Upper lobe of right lung (tissue), 1 donor: ENCODE measurements at regions not wholly inside any gene's neighbourhood (a gene's known extent, or its start where the extent isn't known, plus 50 kb on each side); places are given as distances from the start of the nearest gene placed in this dataset.
"Not testable (repeated sequence)": the region's sequence is repeated elsewhere in the genome, so short reads cannot be mapped to it uniquely, and the experiment has no call there.

Experiments
- ATAC-seq: fragments of 200-7000 bp; cut with Tn5 transposase; one replicate; pipeline ENCODE4 v1.9.1; 2020; ENCODE audit warnings: mild to moderate bottlenecking, moderate library complexity
- DNase-seq: peaks from one replicate; pipeline ENCODE4 v3.0.0-alpha.2; 2020
- H3K27ac ChIP-seq: fragments of 200-600 bp; one replicate; pipeline ENCODE4 v1.8.0; 2022
- H3K27me3 ChIP-seq: fragments of 200-600 bp; one replicate; pipeline ENCODE4 v1.8.0; 2022; ENCODE audit warnings: mild to moderate bottlenecking
- H3K36me3 ChIP-seq: fragments of 200-600 bp; one replicate; pipeline ENCODE4 v1.8.0; 2022
- H3K4me1 ChIP-seq: fragments of 200-600 bp; one replicate; pipeline ENCODE4 v1.8.0; 2022
- H3K4me3 ChIP-seq: fragments of 200-600 bp; one replicate; pipeline ENCODE4 v1.8.0; 2022; ENCODE audit warnings: mild to moderate bottlenecking
- H3K9me3 ChIP-seq: fragments of 200-600 bp; one replicate; pipeline ENCODE4 v1.8.0; 2022
- CTCF ChIP-seq: fragments of 200-600 bp; IDR thresholded peaks from one replicate; pipeline ENCODE4 v1.8.0; 2022; ENCODE audit warnings: antibody characterized with exemption
- intact Hi-C: fragments of 100-400 bp; cut with DNase I; formaldehyde crosslinking; loops from one replicate; pipeline ENCODE4 v1.11.0; 2022
- donor health status: DM: no; HTN: yes; CAD: no; lungs with severe emphysema.

- Histone ChIP-seq H3K4me3 (no peak overlapping the region), H3K9me3 (no peaks in the 10 kb centered on the region), H3K4me1 (no peaks in the 10 kb centered on the region), H3K27ac (no peak overlapping the region), H3K36me3 (no peaks in the 10 kb centered on the region), H3K27me3 (no peaks in the 10 kb centered on the region)
- intact Hi-C loops: no loop called here
- no peak for TF ChIP-seq CTCF
- ATAC-seq (no peak), DNase-seq (no peak)
Measured at GRCh38 chr1:189217646-189218045, 1260.0 kb downstream of the BRINP3 start.

GRCh38 chr1:189220750-189221149 lies 1256.9 kb downstream of the BRINP3 start:
- DNase-seq (no peak), ATAC-seq (no peak)
- Histone ChIP-seq H3K4me1 (no peaks in the 10 kb centered on the region), H3K9me3 (no peaks in the 10 kb centered on the region), H3K27ac (no peak overlapping the region), H3K4me3 (no peak overlapping the region), H3K27me3 (no peaks in the 10 kb centered on the region), H3K36me3 (no peaks in the 10 kb centered on the region)
- intact Hi-C loops: no loop called here
- TF ChIP-seq CTCF: no peak

GRCh38 chr1:189225794-189226145 lies 1251.9 kb downstream of the BRINP3 start:
- DNase-seq: peak; percentile 17
- H3K4me1 ChIP-seq, ATAC-seq, H3K27me3 ChIP-seq, H3K4me3 ChIP-seq, H3K9me3 ChIP-seq, intact Hi-C loops, H3K27ac ChIP-seq, H3K36me3 ChIP-seq: not testable (repeated sequence)

GRCh38 chr1:189226779-189227178 lies 1250.9 kb downstream of the BRINP3 start:
- no peak for TF ChIP-seq CTCF
- DNase-seq (no peak), ATAC-seq (no peak)
- no peak overlapping the region for H3K4me3 ChIP-seq
- H3K4me1 ChIP-seq: no peaks in the 10 kb centered on the region
- H3K9me3 ChIP-seq: no peaks in the 10 kb centered on the region
- H3K27ac ChIP-seq: no peak overlapping the region
- intact Hi-C loops: no loop called here
- no peaks in the 10 kb centered on the region for H3K27me3 ChIP-seq
- H3K36me3 ChIP-seq: no peaks in the 10 kb centered on the region

- no peaks in the 10 kb centered on the region for H3K9me3 ChIP-seq
Measured at GRCh38 chr1:189237008-189237407, 1240.7 kb downstream of the BRINP3 start.

GRCh38 chr1:189253601-189254350 lies 1223.9 kb downstream of the BRINP3 start:
- Histone ChIP-seq H3K36me3 (no peaks in the 10 kb centered on the region), H3K27me3 (no peaks in the 10 kb centered on the region), H3K4me3 (no peak overlapping the region), H3K9me3 (no peaks in the 10 kb centered on the region), H3K4me1 (no peaks in the 10 kb centered on the region), H3K27ac (no peak overlapping the region)
- DNase-seq (no peak), ATAC-seq (no peak)
- intact Hi-C loops: no loop called here
- no peak for TF ChIP-seq CTCF

More at GRCh38 chr1:189237008-189237407, 1240.7 kb downstream of the BRINP3 start:
- no peaks in the 10 kb centered on the region for H3K4me1 ChIP-seq
- H3K27ac ChIP-seq: no peak overlapping the region
- intact Hi-C loops: no loop called here
- DNase-seq: no peak
- no peak for TF ChIP-seq CTCF
- no peaks in the 10 kb centered on the region for H3K27me3 ChIP-seq
- no peak overlapping the region for H3K4me3 ChIP-seq
- no peaks in the 10 kb centered on the region for H3K36me3 ChIP-seq
- ATAC-seq: no peak

GRCh38 chr1:189261128-189261527 lies 1216.5 kb downstream of the BRINP3 start:
- intact Hi-C loops, H3K27me3 ChIP-seq, H3K27ac ChIP-seq, DNase-seq, H3K36me3 ChIP-seq, ATAC-seq, H3K9me3 ChIP-seq, H3K4me3 ChIP-seq, H3K4me1 ChIP-seq: not testable (repeated sequence)
